Ecto neural progenitor cell (in vitro differentiated cells): ENCODE measurements at regions not wholly inside any gene's neighbourhood (a gene's known extent, or its start where the extent isn't known, plus 50 kb on each side); places are given as distances from the start of the nearest gene placed in this dataset.

ENCODE experiments used
- DNase-seq: peaks from one replicate; pipeline ENCODE4 v3.0.0-alpha.2; 2018; ENCODE audit warnings: low spot score

DNA sequence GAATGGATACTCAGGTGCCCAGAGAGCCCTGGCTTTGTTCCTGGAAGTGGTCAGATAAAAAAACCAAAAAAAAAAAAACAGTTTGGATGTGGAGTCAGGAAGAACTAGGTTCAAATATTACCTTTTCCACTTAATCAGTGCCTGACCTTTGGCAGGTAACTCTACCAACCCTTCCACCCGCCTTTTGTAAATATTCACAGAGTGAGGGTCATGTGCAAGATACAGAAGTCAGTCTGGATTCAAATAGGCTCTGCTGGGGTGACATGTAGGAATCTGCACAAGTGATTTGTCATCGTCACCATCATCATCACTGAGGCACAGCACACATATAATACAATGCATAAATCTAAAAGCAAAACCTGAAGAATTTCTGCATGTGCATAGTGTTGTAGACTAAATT, 490.7 kb downstream of the MIAT start:
- DNase-seq, result no peak

DNA sequence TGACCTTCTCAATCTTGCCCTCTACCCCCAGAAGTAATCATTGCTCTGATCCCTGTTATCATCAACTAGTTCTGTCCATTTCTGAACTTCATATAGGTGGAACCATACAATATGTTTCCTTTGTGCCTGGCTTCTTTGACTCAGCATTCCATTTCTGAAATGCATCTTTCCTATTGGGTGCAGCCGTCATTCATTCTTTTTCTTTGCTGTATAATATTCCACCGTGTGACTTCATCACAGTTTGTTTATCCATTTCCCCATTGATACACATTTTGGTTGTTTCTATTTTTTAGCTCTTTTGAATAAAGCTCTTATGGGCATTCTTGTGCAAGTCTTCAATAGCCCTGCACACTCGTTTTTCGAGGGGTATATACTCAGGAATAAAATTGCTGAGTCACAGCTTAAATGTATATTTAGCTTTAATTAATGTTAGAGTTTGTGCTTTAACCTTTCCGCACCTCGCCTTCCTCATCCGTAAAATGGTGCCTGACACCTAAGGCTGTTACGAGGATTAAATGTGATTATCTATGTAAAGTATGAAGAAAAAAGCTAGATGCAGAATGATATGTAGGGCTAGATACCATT, 491.6 kb downstream of the MIAT start:
- DNase-seq, result no peak

DNA sequence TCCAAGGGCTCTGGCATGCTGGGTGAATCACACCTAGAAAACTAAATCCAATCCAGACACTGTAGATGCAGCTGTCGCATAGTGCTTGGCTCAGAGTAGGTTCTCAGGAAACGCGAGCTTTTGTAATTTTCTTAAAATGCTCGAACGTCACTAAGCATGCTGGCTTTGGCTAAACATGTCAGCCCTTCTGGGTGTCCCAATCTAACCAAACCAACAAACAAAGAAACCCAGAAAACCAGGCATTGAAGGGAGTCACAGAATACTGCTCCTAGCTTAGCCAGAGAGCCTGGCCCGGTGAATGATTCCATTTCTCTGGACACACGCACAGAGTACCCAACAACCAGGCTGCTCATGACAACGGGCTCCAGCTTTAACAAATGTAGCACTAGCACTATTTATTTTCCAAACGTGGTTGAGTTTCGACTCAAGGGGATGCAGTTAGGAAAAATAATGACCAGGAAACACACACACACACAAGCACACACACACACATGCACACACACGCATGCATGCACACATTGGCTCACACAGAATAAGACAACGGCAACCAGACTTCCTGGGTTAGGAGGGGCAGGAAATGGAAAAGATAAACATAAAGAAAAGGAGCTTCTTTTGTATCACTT, 492.6 kb downstream of the MIAT start:
- no peak for DNase-seq

GRCh38 chr22:27150544-27150941, 493.2 kb downstream of the MIAT start:
- DNase-seq, result no peak

- DNase-seq, result no peak
Observed at GRCh38 chr22:27151407-27151806, 494.0 kb downstream of the MIAT start.

- DNase-seq, result no peak
Observed at GRCh38 chr22:27152033-27152432, 494.6 kb downstream of the MIAT start.

GRCh38 chr22:27152883-27153282, 495.5 kb downstream of the MIAT start:
- DNase-seq, result no peak

- DNase-seq, result no peak
Observed at GRCh38 chr22:27153386-27153785, 496.0 kb downstream of the MIAT start.

DNA sequence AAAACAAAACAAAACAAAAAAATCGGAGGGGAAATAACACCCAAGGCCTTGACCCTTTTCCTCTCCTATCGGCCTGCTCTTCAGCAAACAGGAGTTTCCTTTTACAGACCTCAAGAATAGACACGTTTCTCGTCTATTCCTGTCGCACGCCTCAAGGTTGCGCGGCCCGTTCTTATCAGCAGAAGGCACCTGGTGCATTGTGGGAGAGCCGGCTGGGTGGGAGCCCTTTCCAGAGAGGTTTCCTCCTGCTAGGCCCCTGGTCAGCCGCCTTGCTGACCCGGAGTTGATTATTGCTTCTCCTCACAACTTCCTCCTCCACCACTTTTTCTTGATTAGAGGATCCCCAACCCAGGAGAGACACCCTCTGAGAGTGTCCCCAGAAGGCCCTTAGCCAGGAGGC, 497.3 kb downstream of the MIAT start:
- DNase-seq, result no peak

DNA sequence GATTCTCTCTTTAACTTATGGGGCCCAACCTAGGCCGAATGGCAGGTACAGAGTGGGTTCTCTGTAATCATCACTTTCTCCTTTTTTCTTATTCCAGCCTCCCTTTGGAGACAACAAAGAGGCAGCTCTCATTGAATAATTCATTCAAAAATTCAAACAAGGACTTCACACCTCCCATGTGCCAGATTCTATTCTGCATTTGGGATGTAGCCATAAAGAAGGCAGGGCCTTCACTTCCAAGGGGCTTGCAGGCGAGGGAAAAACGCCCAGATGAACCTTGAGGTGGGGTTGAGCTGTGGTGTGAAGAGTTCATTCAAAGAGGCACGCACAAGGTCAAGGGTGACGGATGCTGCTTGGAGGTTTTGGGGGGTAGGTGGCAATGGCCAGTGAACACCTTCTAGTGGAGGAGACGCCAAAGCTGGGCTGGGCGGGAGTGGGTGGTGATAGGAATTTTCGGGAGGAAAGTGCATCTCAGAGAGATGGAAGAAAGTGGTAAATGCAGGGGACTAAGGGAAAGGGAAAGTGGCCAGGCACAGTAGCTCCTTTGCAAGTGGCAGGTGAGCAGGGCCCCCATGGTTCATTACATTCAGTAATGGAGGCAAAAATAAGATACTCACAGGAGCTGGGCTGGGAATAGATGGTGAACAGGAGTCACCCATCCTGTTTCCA, 499.6 kb downstream of the MIAT start:
- no peak for DNase-seq

GRCh38 chr22:27157666-27158370, 500.4 kb downstream of the MIAT start:
- no peak for DNase-seq

GRCh38 chr22:27159016-27159415, 501.6 kb downstream of the MIAT start:
- no peak for DNase-seq

- no peak for DNase-seq
Observed at GRCh38 chr22:27159716-27160295, 502.4 kb downstream of the MIAT start.

DNA sequence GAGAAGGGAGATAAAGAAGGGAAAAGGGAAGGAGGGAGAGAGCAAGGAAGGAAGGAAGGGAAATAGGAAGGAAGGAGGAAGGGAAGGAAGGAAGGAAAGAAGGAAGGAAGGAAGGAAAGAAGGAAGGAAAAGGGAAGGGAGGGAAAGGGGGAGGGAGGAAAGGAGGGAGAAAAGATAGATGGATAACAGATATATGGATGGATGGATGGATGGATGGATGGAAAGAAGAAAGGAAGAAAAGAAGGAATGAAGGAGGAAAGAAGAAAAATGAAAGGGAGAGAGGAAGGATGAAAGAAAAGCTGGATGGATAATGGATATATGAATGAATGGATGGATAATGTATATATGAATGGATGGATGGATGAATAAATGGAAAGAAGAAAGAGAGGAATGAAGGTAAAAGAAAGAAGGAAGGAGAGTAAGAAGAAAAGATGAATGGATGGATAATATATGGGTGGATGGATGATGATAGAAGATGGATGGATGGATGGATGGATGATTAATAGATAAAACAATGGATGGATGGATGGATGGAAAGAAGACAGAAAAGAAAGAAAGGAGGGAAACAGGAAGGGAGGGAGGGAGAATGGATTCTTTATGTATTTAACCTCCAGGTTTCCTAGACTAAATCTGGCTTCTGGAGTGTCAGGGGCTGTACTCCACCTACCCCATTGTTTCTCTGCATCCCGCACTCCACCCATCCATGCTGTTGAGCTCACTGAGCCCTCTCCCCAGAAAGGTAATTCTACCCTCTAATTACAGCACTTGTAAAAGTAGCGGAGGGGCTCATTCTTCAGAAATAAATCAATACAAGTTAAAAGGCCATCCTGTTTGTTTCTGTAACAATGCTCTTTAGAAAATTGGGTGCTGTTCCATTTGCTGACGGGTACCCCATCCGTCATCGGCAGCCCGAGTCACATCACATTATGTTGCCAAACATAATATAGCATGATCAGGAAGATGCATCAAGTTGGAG, 506.1 kb downstream of the MIAT start:
- no peak for DNase-seq

GRCh38 chr22:27164781-27165503, 507.6 kb downstream of the MIAT start:
- DNase-seq, result no peak

- DNase-seq, result no peak
Observed at GRCh38 chr22:27168681-27169080, 511.3 kb downstream of the MIAT start.

GRCh38 chr22:27170491-27170890, 513.1 kb downstream of the MIAT start:
- no peak for DNase-seq

DNA sequence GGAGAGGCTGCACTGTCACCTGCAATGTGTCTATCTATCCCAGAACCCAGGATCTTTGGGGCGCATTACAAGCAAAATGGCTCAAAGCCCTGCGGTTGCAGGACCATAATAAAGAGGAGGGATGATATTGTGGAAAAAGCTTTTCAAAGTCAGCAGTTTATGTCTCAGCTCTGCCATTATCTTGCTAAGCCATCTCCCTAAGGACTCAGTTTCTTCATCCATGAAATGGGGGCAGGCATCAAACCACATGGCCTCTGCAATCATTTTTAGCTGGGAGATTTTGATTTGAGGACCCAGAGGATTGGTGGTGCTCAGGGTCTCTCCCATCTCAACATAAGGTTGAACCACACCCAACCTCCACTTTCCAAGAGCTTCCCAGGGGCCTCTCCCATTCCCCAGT, 513.8 kb downstream of the MIAT start:
- no peak for DNase-seq

DNA sequence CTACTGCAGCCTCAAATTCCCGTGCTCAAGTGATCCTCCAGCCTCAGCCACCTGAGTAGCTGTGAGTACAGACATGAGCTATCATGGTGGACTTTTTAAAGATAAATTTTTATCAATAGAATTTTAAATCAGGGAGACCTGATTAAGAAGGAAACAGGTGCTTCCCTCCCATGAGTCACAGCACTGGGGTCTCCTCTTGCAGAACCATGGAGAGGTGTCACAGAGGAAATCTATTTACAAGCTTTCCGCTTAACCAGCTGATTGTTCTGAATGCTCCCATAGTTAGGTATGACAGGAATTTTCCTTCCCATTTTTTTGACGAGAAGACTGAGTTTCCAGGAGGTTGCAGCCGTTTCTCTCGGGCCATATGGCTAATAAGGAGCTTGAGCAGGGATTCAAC, 516.1 kb downstream of the MIAT start:
- no peak for DNase-seq

- DNase-seq, result no peak
Observed at GRCh38 chr22:27175021-27175838, 517.8 kb downstream of the MIAT start.
